Activated CD8-positive, alpha-beta T cell treated with anti-CD3 and anti-CD28 coated beads for 36 hours (primary cell): ENCODE measurements at regions not wholly inside any gene's neighbourhood (a gene's known extent, or its start where the extent isn't known, plus 50 kb on each side); places are given as distances from the start of the nearest gene placed in this dataset.

Source experiments
- ATAC-seq: fragments of 200-7000 bp; cut with Tn5 transposase; one replicate; pipeline ENCODE4 v1.10.0; 2021; ENCODE audit warnings: mild to moderate bottlenecking, moderate library complexity
- CTCF ChIA-PET: fragments of 350-600 bp; sonication (Branson Sonifier 250); formaldehyde crosslinking; loops from one replicate; lab custom pipeline; 2021; ENCODE audit warnings: antibody characterized with exemption; lab: Charles Lee
- POLR2A ChIA-PET: fragments of 350-600 bp; sonication (Branson Sonifier 250); formaldehyde crosslinking; loops from one replicate; lab custom pipeline; 2021; ENCODE audit warnings: antibody characterized with exemption; lab: Charles Lee
- DNase-seq: peaks from one replicate; pipeline ENCODE4 v3.0.0-alpha.2; 2020
- H3K27ac Mint-ChIP-seq: one replicate; pipeline ENCODE4 v1.8.0; 2021; ENCODE audit warnings: mild to moderate bottlenecking, mixed read lengths
- H3K27me3 Mint-ChIP-seq: one replicate; pipeline ENCODE4 v1.8.0; 2021; ENCODE audit warnings: mixed read lengths
- H3K36me3 Mint-ChIP-seq: one replicate; pipeline ENCODE4 v1.8.0; 2021; ENCODE audit warnings: low read depth, mixed read lengths
- H3K4me1 Mint-ChIP-seq: one replicate; pipeline ENCODE4 v1.8.0; 2021; ENCODE audit warnings: low read depth, mixed read lengths
- H3K4me3 Mint-ChIP-seq: one replicate; pipeline ENCODE4 v1.8.0; 2021; ENCODE audit warnings: mild to moderate bottlenecking, moderate library complexity, mixed read lengths
- H3K9me3 Mint-ChIP-seq: one replicate; pipeline ENCODE4 v1.8.0; 2021; ENCODE audit warnings: mixed read lengths
- intact Hi-C: fragments of 100-400 bp; cut with micrococcal nuclease; formaldehyde crosslinking; loops from one replicate; pipeline ENCODE4 v1.10.0; 2022
- TF ChIP-seq, protein P1 (sequence below): fragments of 200-600 bp; IDR thresholded peaks from one replicate; pipeline ENCODE4 v1.8.0; 2022; ENCODE audit warnings: antibody characterized with exemption, mild to moderate bottlenecking

DNA sequence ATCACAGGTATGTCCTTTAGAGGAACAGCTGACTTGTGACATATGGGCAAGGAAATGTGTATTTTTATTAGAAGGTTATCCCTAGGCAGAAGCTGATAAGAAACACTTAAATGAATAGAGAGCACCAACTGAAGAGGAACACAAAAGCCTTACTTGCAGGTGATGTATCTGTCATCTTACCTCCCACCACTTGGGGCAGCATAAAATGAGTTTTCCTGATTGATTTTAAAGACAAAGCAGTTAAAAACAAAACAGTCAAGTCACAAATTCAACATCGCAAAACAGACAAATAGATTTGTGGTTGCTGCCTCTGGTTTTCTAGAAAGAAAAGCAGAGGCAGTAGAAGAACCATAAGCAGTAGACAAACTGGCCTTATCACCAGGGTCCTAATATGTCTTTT lies 302.4 kb upstream of the ZNF462 start:
- H3K9me3 Mint-ChIP-seq, result peaks cover 5% of the 10 kb centered on the region
- TF ChIP-seq, protein P1, sequence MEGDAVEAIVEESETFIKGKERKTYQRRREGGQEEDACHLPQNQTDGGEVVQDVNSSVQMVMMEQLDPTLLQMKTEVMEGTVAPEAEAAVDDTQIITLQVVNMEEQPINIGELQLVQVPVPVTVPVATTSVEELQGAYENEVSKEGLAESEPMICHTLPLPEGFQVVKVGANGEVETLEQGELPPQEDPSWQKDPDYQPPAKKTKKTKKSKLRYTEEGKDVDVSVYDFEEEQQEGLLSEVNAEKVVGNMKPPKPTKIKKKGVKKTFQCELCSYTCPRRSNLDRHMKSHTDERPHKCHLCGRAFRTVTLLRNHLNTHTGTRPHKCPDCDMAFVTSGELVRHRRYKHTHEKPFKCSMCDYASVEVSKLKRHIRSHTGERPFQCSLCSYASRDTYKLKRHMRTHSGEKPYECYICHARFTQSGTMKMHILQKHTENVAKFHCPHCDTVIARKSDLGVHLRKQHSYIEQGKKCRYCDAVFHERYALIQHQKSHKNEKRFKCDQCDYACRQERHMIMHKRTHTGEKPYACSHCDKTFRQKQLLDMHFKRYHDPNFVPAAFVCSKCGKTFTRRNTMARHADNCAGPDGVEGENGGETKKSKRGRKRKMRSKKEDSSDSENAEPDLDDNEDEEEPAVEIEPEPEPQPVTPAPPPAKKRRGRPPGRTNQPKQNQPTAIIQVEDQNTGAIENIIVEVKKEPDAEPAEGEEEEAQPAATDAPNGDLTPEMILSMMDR, result no peak
- no peaks in the 10 kb centered on the region for H3K36me3 Mint-ChIP-seq
- no peak for DNase-seq
- intact Hi-C loops, result no loop called here
- H3K27ac Mint-ChIP-seq, result no peak overlapping the region
- POLR2A ChIA-PET, result no interaction called here
- H3K4me3 Mint-ChIP-seq, result no peak overlapping the region
- H3K27me3 Mint-ChIP-seq, result no peaks in the 10 kb centered on the region
- ATAC-seq, result no peak
- CTCF ChIA-PET, result interaction anchor here (1.3 kb wide), 1 partner anchor 20 kb away, joined by 3 read pairs; no protein-coding TSS in a partner anchor
- H3K4me1 Mint-ChIP-seq, result no peaks in the 10 kb centered on the region

- intact Hi-C loops, result no loop called here
- ATAC-seq (no peak), DNase-seq (no peak)
- Mint-ChIP-seq H3K27ac (no peak overlapping the region), H3K36me3 (no peaks in the 10 kb centered on the region), H3K27me3 (no peaks in the 10 kb centered on the region), H3K4me3 (no peak overlapping the region), H3K9me3 (peaks cover 21% of the 10 kb centered on the region), H3K4me1 (no peaks in the 10 kb centered on the region)
- TF ChIP-seq, protein P1, result no peak
- ChIA-PET POLR2A (no interaction called here), CTCF (no interaction called here)
These were observed 287.1 kb upstream of the ZNF462 start for GRCh38 chr9:106575823-106576222.

DNA sequence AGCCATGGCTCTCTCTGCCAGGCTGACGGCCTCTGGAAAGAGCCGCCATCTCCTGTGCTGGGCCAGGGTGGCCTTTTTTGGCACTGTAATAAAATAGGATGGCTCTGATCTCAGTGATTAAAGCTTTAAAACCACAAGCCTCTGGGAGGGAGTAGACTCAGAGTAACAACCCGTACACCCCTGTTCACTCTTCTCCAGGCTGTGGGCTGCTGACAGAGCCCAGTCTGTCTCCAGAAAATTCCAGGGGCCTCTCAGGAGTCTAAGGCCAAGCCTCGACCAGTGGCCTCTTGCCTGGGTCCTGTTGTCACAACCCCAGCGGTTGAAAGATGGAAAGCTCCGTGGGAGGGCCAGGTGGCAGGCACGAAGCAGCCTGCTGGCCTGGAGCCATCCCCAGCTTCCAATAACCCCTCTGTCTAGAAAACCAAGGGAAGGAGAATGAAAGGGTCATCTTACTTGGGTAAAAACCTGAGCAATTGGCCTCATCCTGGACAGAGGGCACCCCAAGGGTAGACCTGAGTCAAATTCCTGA lies 286.7 kb upstream of the ZNF462 start:
- no peaks in the 10 kb centered on the region for H3K4me1 Mint-ChIP-seq
- ChIA-PET POLR2A (no interaction called here), CTCF (no interaction called here)
- intact Hi-C loops, result no loop called here
- ATAC-seq (no peak), DNase-seq (no peak)
- no peak overlapping the region for H3K27ac Mint-ChIP-seq
- peaks cover 22% of the 10 kb centered on the region for H3K9me3 Mint-ChIP-seq
- TF ChIP-seq, protein P1, result no peak
- H3K27me3 Mint-ChIP-seq, result no peaks in the 10 kb centered on the region
- H3K4me3 Mint-ChIP-seq, result no peak overlapping the region
- H3K36me3 Mint-ChIP-seq, result no peaks in the 10 kb centered on the region

- DNase-seq (no peak), ATAC-seq (no peak)
- CTCF ChIA-PET, result no interaction called here
- POLR2A ChIA-PET, result no interaction called here
- H3K27ac Mint-ChIP-seq, result no peak overlapping the region
- H3K36me3 Mint-ChIP-seq, result no peaks in the 10 kb centered on the region
- no peaks in the 10 kb centered on the region for H3K27me3 Mint-ChIP-seq
- TF ChIP-seq, protein P1, result no peak
- no peak overlapping the region for H3K4me3 Mint-ChIP-seq
- no peaks in the 10 kb centered on the region for H3K4me1 Mint-ChIP-seq
- H3K9me3 Mint-ChIP-seq, result peaks cover 21% of the 10 kb centered on the region
- intact Hi-C loops, result no loop called here
These were observed 285.8 kb upstream of the ZNF462 start for GRCh38 chr9:106577121-106577520.

DNA sequence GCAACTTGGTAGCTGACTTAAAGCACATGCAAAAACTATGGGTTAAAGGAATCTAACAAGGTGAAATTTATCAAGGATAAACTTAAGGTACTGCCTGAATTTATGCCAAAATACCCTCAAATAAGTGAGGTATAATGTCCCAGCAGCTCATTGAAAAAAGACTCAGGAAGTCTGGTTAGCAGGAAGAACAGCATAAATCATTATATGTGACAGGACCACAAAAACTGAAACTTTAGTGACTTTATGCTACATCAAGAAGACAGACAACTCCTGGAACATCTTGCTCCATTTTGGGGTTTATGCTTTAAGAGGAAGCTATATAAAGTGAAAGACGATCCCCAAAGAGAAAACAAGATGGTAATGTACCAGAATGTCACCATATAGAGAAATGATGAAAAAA lies 282.4 kb upstream of the ZNF462 start:
- H3K4me3 Mint-ChIP-seq, result no peak overlapping the region
- no peaks in the 10 kb centered on the region for H3K36me3 Mint-ChIP-seq
- intact Hi-C loops, result no loop called here
- H3K4me1 Mint-ChIP-seq, result no peaks in the 10 kb centered on the region
- DNase-seq (no peak), ATAC-seq (no peak)
- TF ChIP-seq, protein P1, result no peak
- POLR2A ChIA-PET, result no interaction called here
- CTCF ChIA-PET, result interaction anchor here (1.3 kb wide), 1 partner anchor 20 kb away, joined by 3 read pairs; no protein-coding TSS in a partner anchor
- no peak overlapping the region for H3K27ac Mint-ChIP-seq
- peaks cover 19% of the 10 kb centered on the region for H3K9me3 Mint-ChIP-seq
- no peaks in the 10 kb centered on the region for H3K27me3 Mint-ChIP-seq
